Liver (tissue), 3 donors: ENCODE measurements at regions not wholly inside any gene's neighbourhood (a gene's known extent, or its start where the extent isn't known, plus 50 kb on each side); places are given as distances from the start of the nearest gene placed in this dataset.

ENCODE experiments used
- CTCF ChIP-seq: fragments of 150-350 bp; IDR thresholded peaks from 2 replicates; pipeline ENCODE4 v1.5.1; 2017; ENCODE audit warnings: improper control_type of control experiment, low read depth, low read length; ENCODE audit not compliant: missing input control
- EGR1 ChIP-seq, 2 donors: IDR thresholded peaks; 2 replicates each; pipeline ENCODE4 v1.6.1; 2016 to 2018; ENCODE audit warnings: antibody characterized with exemption in 2 of 2, low read depth in 2 of 2
- FOXA1 ChIP-seq: IDR thresholded peaks from 2 replicates; pipeline ENCODE4 v1.6.1; 2016; ENCODE audit warnings: antibody characterized with exemption
- GABPA ChIP-seq, 2 donors: IDR thresholded peaks in 1 of 2; conservative IDR thresholded peaks in 1 of 2; 2 replicates each; pipeline ENCODE4 v1.6.1; 2016; ENCODE audit warnings: antibody characterized with exemption in 2 of 2, mild to moderate bottlenecking in 1 of 2, moderate library complexity in 1 of 2
- JUND ChIP-seq, 2 donors: IDR thresholded peaks; 2 replicates each; pipeline ENCODE4 v1.6.1; 2016; ENCODE audit warnings: antibody characterized with exemption in 2 of 2
- MAX ChIP-seq: IDR thresholded peaks from 2 replicates; pipeline ENCODE4 v1.6.1; 2016; ENCODE audit warnings: antibody characterized with exemption
- NR2F2 ChIP-seq: IDR thresholded peaks from 2 replicates; pipeline ENCODE4 v1.6.1; 2016; ENCODE audit warnings: antibody characterized with exemption
- RAD21 ChIP-seq, 2 donors: IDR thresholded peaks; 2 replicates each; pipeline ENCODE4 v1.6.1; 2016; ENCODE audit warnings: antibody characterized with exemption in 2 of 2, mild to moderate bottlenecking in 2 of 2
- REST ChIP-seq: IDR thresholded peaks from 2 replicates; pipeline ENCODE4 v1.6.1; 2016; ENCODE audit warnings: antibody characterized with exemption, mild to moderate bottlenecking
- RXRA ChIP-seq, 2 donors: IDR thresholded peaks; 2 replicates each; pipeline ENCODE4 v1.6.1; 2017 to 2018; ENCODE audit warnings: antibody characterized with exemption in 2 of 2, mild to moderate bottlenecking in 1 of 2
- SP1 ChIP-seq: IDR thresholded peaks from 2 replicates; pipeline ENCODE4 v1.6.1; 2018; ENCODE audit warnings: antibody characterized with exemption, mild to moderate bottlenecking
- TAF1 ChIP-seq: conservative IDR thresholded peaks from 2 replicates; pipeline ENCODE4 v1.6.1; 2016; ENCODE audit warnings: antibody characterized with exemption, mild to moderate bottlenecking
- YY1 ChIP-seq: IDR thresholded peaks from 2 replicates; pipeline ENCODE4 v1.6.1; 2016; ENCODE audit warnings: antibody characterized with exemption, mild to moderate bottlenecking
- ZBTB33 ChIP-seq: IDR thresholded peaks from 2 replicates; pipeline ENCODE4 v1.6.1; 2016; ENCODE audit warnings: antibody characterized with exemption
- donor health status: healthy.
- donor health status: healthy.

GRCh38 chr13:109668433-109669233 is 117.8 kb downstream of the IRS2 start:
- no peak for TF ChIP-seq CTCF
- no peak for TF ChIP-seq TAF1
- TF ChIP-seq EGR1 (IDR thresholded peaks at IDR 0.05; ENCODE audit: low read depth in 2 of 2): no peak
- no peak for TF ChIP-seq FOXA1
- TF ChIP-seq JUND (IDR thresholded peaks at IDR 0.05): no peak
- TF ChIP-seq GABPA (IDR thresholded peaks at IDR 0.05 in 1 of 2, conservative IDR thresholded peaks at IDR 0.05 in 1 of 2): no peak
- no peak for TF ChIP-seq REST
- no peak for TF ChIP-seq ZBTB33
- no peak for TF ChIP-seq SP1
- no peak for TF ChIP-seq MAX
- no peak for TF ChIP-seq RXRA (IDR thresholded peaks at IDR 0.05)
- TF ChIP-seq RAD21 (IDR thresholded peaks at IDR 0.05): no peak
- no peak for TF ChIP-seq NR2F2
- TF ChIP-seq YY1: no peak
